A204.1 (cell line): ENCODE measurements at regions not wholly inside any gene's neighbourhood (a gene's known extent, or its start where the extent isn't known, plus 50 kb on each side); places are given as distances from the start of the nearest gene placed in this dataset.

ENCODE experiments used
- FAIRE-seq: peaks from 2 replicates; lab custom pipeline; 2012; peaks lifted over from hg19 to GRCh38; lab: Jason Lieb, UNC

GRCh38 chr22:48572951-48573350 is 1254.7 kb downstream of the BRD1 start:
- FAIRE-seq = no peak

GRCh38 chr22:48570912-48571311 is 1256.8 kb downstream of the BRD1 start:
- FAIRE-seq = no peak

GRCh38 chr22:48569476-48570233 is 1258.0 kb downstream of the BRD1 start:
- FAIRE-seq = no peak

GRCh38 chr22:48568736-48569330 is 1258.8 kb downstream of the BRD1 start:
- no peak for FAIRE-seq

GRCh38 chr22:48567213-48567975 is 1260.3 kb downstream of the BRD1 start:
- FAIRE-seq = no peak

GRCh38 chr22:48566741-48567140 is 1260.9 kb downstream of the BRD1 start:
- no peak for FAIRE-seq

- FAIRE-seq = no peak
Measured at GRCh38 chr22:48565901-48566501, 1261.7 kb downstream of the BRD1 start.

GRCh38 chr22:48564995-48565394 is 1262.7 kb downstream of the BRD1 start:
- FAIRE-seq = no peak

GRCh38 chr22:48563966-48564330 is 1263.7 kb downstream of the BRD1 start:
- FAIRE-seq = no peak

- no peak for FAIRE-seq
Measured at GRCh38 chr22:48563118-48563965, 1264.3 kb downstream of the BRD1 start.

GRCh38 chr22:48561676-48562075 is 1266.0 kb downstream of the BRD1 start:
- no peak for FAIRE-seq

GRCh38 chr22:48560836-48561235 is 1266.8 kb downstream of the BRD1 start:
- FAIRE-seq = no peak

GRCh38 chr22:48560389-48560751 is 1267.3 kb downstream of the BRD1 start:
- FAIRE-seq = no peak

- FAIRE-seq = no peak
Measured at GRCh38 chr22:48559647-48560388, 1267.9 kb downstream of the BRD1 start.

GRCh38 chr22:48558606-48559402 is 1268.9 kb downstream of the BRD1 start:
- FAIRE-seq = no peak

GRCh38 chr22:48558016-48558415 is 1269.7 kb downstream of the BRD1 start:
- FAIRE-seq = no peak

GRCh38 chr22:48557473-48557872 is 1270.2 kb downstream of the BRD1 start:
- no peak for FAIRE-seq

GRCh38 chr22:48556751-48557150 is 1270.9 kb downstream of the BRD1 start:
- no peak for FAIRE-seq

- no peak for FAIRE-seq
Measured at GRCh38 chr22:48556222-48556621, 1271.5 kb downstream of the BRD1 start.

- no peak for FAIRE-seq
Measured at GRCh38 chr22:48555606-48556005, 1272.1 kb downstream of the BRD1 start.
